ENCODE measurements at regions not wholly inside any gene's neighbourhood (a gene's known extent, or its start where the extent isn't known, plus 50 kb on each side); places are given as distances from the start of the nearest gene placed in this dataset.

GRCh38 chr13:30827578-30827925 is 78.5 kb upstream of the MEDAG start:
- no peak for TF ChIP-seq EP300 (IDR thresholded peaks at IDR 0.05)
- TF ChIP-seq CTCF (IDR thresholded peaks at IDR 0.05): no peak
